Cardiac fibroblast (primary cell): ENCODE measurements at regions not wholly inside any gene's neighbourhood (a gene's known extent, or its start where the extent isn't known, plus 50 kb on each side); places are given as distances from the start of the nearest gene placed in this dataset.

Experiments used
- DNase-seq, 2 donors: peaks; one replicate each; pipeline versions ENCODE4 v3.0.0 to v3.0.0-alpha.2; 2010; ENCODE audit warnings: low read depth in 2 of 2
- H3K4me3 ChIP-seq, 2 donors: replicated peaks in 1 of 2; 1 replicate in 1 of 2; 2 replicates in 1 of 2; pipeline ENCODE4 v1.5.1; 2011; ENCODE audit warnings: low read depth in 2 of 2, low read length in 2 of 2, mild to moderate bottlenecking in 2 of 2, moderate library complexity in 1 of 2
- CTCF ChIP-seq: IDR thresholded peaks from one replicate; pipeline ENCODE4 v1.5.1; 2011; ENCODE audit warnings: low read depth, mild to moderate bottlenecking, low read length, inconsistent platforms

GRCh38 chr1:188660572-188660971 is 1817.1 kb downstream of the BRINP3 start:
- DNase-seq = no peak
- H3K4me3 ChIP-seq = no peak overlapping the region
- TF ChIP-seq CTCF = no peak

GRCh38 chr1:188665477-188665876 is 1812.2 kb downstream of the BRINP3 start:
- no peak for TF ChIP-seq CTCF
- no peak overlapping the region for H3K4me3 ChIP-seq
- no peak for DNase-seq

- H3K4me3 ChIP-seq = no peak overlapping the region
- TF ChIP-seq CTCF = no peak
- no peak for DNase-seq
These were observed 1809.6 kb downstream of the BRINP3 start for GRCh38 chr1:188668083-188668482.

- no peak for TF ChIP-seq CTCF
- H3K4me3 ChIP-seq = no peak overlapping the region
- peak; percentile 2 to 24 for DNase-seq
These were observed 1807.8 kb downstream of the BRINP3 start for GRCh38 chr1:188669728-188670382.

GRCh38 chr1:188670837-188671236 is 1806.8 kb downstream of the BRINP3 start:
- DNase-seq = no peak
- no peak for TF ChIP-seq CTCF
- H3K4me3 ChIP-seq = no peak overlapping the region

GRCh38 chr1:188672153-188672552 is 1805.5 kb downstream of the BRINP3 start:
- DNase-seq = no peak
- TF ChIP-seq CTCF = no peak
- no peak overlapping the region for H3K4me3 ChIP-seq

- no peak for DNase-seq
- TF ChIP-seq CTCF = no peak
- no peak overlapping the region for H3K4me3 ChIP-seq
These were observed 1788.1 kb downstream of the BRINP3 start for GRCh38 chr1:188689542-188689941.
